ENCODE measurements at regions not wholly inside any gene's neighbourhood (a gene's known extent, or its start where the extent isn't known, plus 50 kb on each side); places are given as distances from the start of the nearest gene placed in this dataset.

- intact Hi-C loops (cut with micrococcal nuclease) = loop anchor here (2.0 kb wide), 2 partner anchors 42 to 46 kb away; no protein-coding TSS in a partner anchor
These were observed 61.3 kb upstream of the EPB41L1 start for GRCh38 chr20:36093025-36093803.

GRCh38 chr20:36093804-36094145 lies 60.8 kb upstream of the EPB41L1 start:
- Histone ChIP-seq H3K27me3 (ENCODE audit: low read length) (no peaks in the 10 kb centered on the region), H3K9me3 (ENCODE audit: low read length) (no peaks in the 10 kb centered on the region), H3K9ac (ENCODE audit: low read length) (peak overlapping the region; percentile 62; the same call in 1 of the 2 replicates), H3F3A (ENCODE audit: low read length, unreplicated experiment) (no peaks in the 10 kb centered on the region), H3K4me1 (ENCODE audit: insufficient read depth, low read length) (peaks cover 18% of the 10 kb centered on the region), H2AFZ (ENCODE audit: low read length) (peak overlapping the region; percentile 94; the same call in 1 of the 2 replicates), H3K9me2 (replicated peaks; ENCODE audit: low read length) (no peaks in the 10 kb centered on the region), H3K79me2 (ENCODE audit: low read length) (0 out of 2 replicates have a peak, but pooled peaks cover 9% of the 10 kb centered on the region), H3K4me2 (ENCODE audit: low read length) (peak overlapping the region; percentile 95), H3K4me3 (ENCODE audit: low read length) (peak overlapping the region; percentile 82), H3K27ac (ENCODE audit: low read length) (no peak overlapping the region), H3K36me3 (ENCODE audit: low read depth, low read length) (no peaks in the 10 kb centered on the region), H4K20me1 (ENCODE audit: low read length) (no peaks in the 10 kb centered on the region)
- intact Hi-C loops (cut with micrococcal nuclease) = loop anchor here (2.0 kb wide), 2 partner anchors 43 to 45 kb away; no protein-coding TSS in a partner anchor
- DNase-seq (peak; percentile 26), ATAC-seq (peak; percentile 25)
- ChIA-PET POLR2A (ENCODE audit: unreplicated experiment) (no interaction called here), CTCF (interaction anchor here (1.3 kb wide), 1 partner anchor 99 kb away, joined by 3 read pairs; no protein-coding TSS in a partner anchor)
- BruUV-seq (replicated peaks) = TSS peak; percentile 29
- no peak for TF ChIP-seq CTCF (conservative IDR thresholded peaks at IDR 0.05; ENCODE audit: low read depth, low read length)
- TF ChIP-seq EZH2 (IDR thresholded peaks at IDR 0.05; ENCODE audit: low read length, unreplicated experiment) = no peak
- no peak for TF ChIP-seq EZH2phosphoT487 (IDR thresholded peaks at IDR 0.05; ENCODE audit: borderline replicate concordance, low read length)

More at GRCh38 chr20:36093025-36093803, 61.3 kb upstream of the EPB41L1 start:
- no peaks in the 10 kb centered on the region for H3F3A ChIP-seq (ENCODE audit: low read length, unreplicated experiment)
- DNase-seq (peak; percentile 52), ATAC-seq (peak; percentile 64)
- peak overlapping the region; percentile 94 for H2AFZ ChIP-seq (ENCODE audit: low read length)
- H3K4me2 ChIP-seq (ENCODE audit: low read length) = peak overlapping the region; percentile 95
- H3K27me3 ChIP-seq (ENCODE audit: low read length) = no peaks in the 10 kb centered on the region
- no peaks in the 10 kb centered on the region for H3K9me3 ChIP-seq (ENCODE audit: low read length)
- no peak for TF ChIP-seq CTCF (conservative IDR thresholded peaks at IDR 0.05; ENCODE audit: low read depth, low read length)
- peak; percentile 64 for TF ChIP-seq EZH2phosphoT487 (IDR thresholded peaks at IDR 0.05; ENCODE audit: borderline replicate concordance, low read length)
- H3K9me2 ChIP-seq (replicated peaks; ENCODE audit: low read length) = no peaks in the 10 kb centered on the region
- POLR2A ChIA-PET (ENCODE audit: unreplicated experiment) = no interaction called here
- H3K36me3 ChIP-seq (ENCODE audit: low read depth, low read length) = no peaks in the 10 kb centered on the region
- H3K27ac ChIP-seq (ENCODE audit: low read length) = peak overlapping the region; percentile 3; the same call in 1 of the 2 replicates
- H3K4me3 ChIP-seq (ENCODE audit: low read length) = peak overlapping the region; percentile 82
- no TSS peak for BruUV-seq (replicated peaks)
- H4K20me1 ChIP-seq (ENCODE audit: low read length) = no peaks in the 10 kb centered on the region
- 0 out of 2 replicates have a peak, but pooled peaks cover 9% of the 10 kb centered on the region for H3K79me2 ChIP-seq (ENCODE audit: low read length)
- CTCF ChIA-PET = interaction anchor here (1.3 kb wide), 1 partner anchor 98 kb away, joined by 3 read pairs; no protein-coding TSS in a partner anchor
- peak overlapping the region; percentile 62 for H3K9ac ChIP-seq (ENCODE audit: low read length)
- H3K4me1 ChIP-seq (ENCODE audit: insufficient read depth, low read length) = peaks cover 18% of the 10 kb centered on the region

Measured in PC-3 (cell line).